ENCODE measurements at regions not wholly inside any gene's neighbourhood (a gene's known extent, or its start where the extent isn't known, plus 50 kb on each side); places are given as distances from the start of the nearest gene placed in this dataset.
"Not testable (repeated sequence)": the region's sequence is repeated elsewhere in the genome, so short reads cannot be mapped to it uniquely, and the experiment has no call there.

GRCh38 chr3:161694682-161695564 is 198.3 kb downstream of the OTOL1 start:
- Histone ChIP-seq H3K4me3 (no peak overlapping the region), H3K36me3 (no peaks in the 10 kb centered on the region), H3K27ac (no peak overlapping the region), H3K27me3 (no peaks in the 10 kb centered on the region), H3K9me3 (no peaks in the 10 kb centered on the region), H3K4me1 (no peaks in the 10 kb centered on the region)
- 71 to 78% (median 75%) methylated on average over 5 of the region's 5 CpGs for WGBS, 5 donors
- DNase-seq = no peak
- TF ChIP-seq CTCF (IDR thresholded peaks at IDR 0.05) = no peak
- TF ChIP-seq POLR2A (IDR thresholded peaks at IDR 0.05) = no peak
- no peak for TF ChIP-seq EP300 (IDR thresholded peaks at IDR 0.05)
- no peak for TF ChIP-seq POLR2AphosphoS5 (IDR thresholded peaks at IDR 0.05)
- intact Hi-C loops (cut with DNase I; ENCODE audit: low total_unique reads) = no loop called here

DNA sequence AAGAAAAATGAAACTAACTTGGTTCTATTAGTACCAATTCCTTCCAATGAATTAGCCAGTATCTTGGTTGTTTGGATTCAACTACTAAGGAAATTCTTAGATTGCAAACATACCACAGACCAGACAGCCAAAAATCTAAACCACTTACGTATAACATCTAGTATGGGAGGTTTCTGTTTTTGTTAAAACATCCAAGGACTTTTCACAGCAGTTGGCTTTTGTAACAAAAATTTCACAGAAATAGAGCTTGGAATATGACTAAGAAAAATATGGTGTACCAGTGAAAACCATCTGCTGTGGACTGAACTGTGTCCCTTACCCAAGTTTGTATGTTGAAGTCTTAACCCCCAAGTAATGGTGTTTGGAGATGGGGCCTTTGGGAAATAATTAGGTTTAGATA is 199.2 kb downstream of the OTOL1 start:
- no peak for DNase-seq
- Histone ChIP-seq H3K27ac (no peak overlapping the region), H3K4me1 (no peaks in the 10 kb centered on the region), H3K27me3 (no peaks in the 10 kb centered on the region), H3K36me3 (no peaks in the 10 kb centered on the region), H3K4me3 (no peak overlapping the region), H3K9me3 (no peaks in the 10 kb centered on the region)
- 70 to 87% (median 84%) methylated on average over 1 of the region's 1 CpG for WGBS, 5 donors
- intact Hi-C loops (cut with DNase I; ENCODE audit: low total_unique reads) = no loop called here
- no peak for TF ChIP-seq CTCF (IDR thresholded peaks at IDR 0.05)
- no peak for TF ChIP-seq POLR2AphosphoS5 (IDR thresholded peaks at IDR 0.05)
- no peak for TF ChIP-seq EP300 (IDR thresholded peaks at IDR 0.05)
- no peak for TF ChIP-seq POLR2A (IDR thresholded peaks at IDR 0.05)

GRCh38 chr3:161700998-161701397 is 204.4 kb downstream of the OTOL1 start:
- no peaks in the 10 kb centered on the region for H3K9me3 ChIP-seq
- no peak overlapping the region for H3K4me3 ChIP-seq
- no peaks in the 10 kb centered on the region for H3K36me3 ChIP-seq
- 37 to 70% (median 46%) methylated on average over 2 of the region's 2 CpGs for WGBS, 5 donors
- H3K27me3 ChIP-seq = no peaks in the 10 kb centered on the region
- H3K27ac ChIP-seq = no peak overlapping the region
- no peak for DNase-seq
- no peaks in the 10 kb centered on the region for H3K4me1 ChIP-seq
- TF ChIP-seq POLR2AphosphoS5 (IDR thresholded peaks at IDR 0.05) = no peak
- TF ChIP-seq CTCF (IDR thresholded peaks at IDR 0.05) = no peak
- TF ChIP-seq EP300 (IDR thresholded peaks at IDR 0.05) = no peak
- no peak for TF ChIP-seq POLR2A (IDR thresholded peaks at IDR 0.05)
- intact Hi-C loops (cut with DNase I; ENCODE audit: low total_unique reads) = no loop called here

DNA sequence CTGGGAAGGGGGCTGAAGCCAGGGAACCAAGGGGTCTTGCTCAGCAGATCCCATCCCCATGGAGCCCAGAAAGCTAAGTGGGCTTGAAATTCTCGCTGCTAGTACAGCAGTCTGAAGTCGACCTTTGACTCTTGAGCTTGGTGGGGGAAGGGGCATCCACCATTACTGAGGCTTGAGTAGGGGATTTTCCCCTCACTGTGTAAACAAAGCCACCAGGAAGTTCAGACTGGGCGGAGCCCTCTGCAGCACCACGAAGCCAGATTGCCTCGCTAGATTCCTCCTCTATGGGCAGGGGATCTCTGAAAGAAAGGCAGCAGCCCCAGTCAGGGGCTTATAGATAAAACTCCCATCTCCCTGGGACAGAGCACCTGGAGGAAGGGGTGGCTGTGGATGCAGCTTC is 210.6 kb downstream of the OTOL1 start:
- H3K9me3 ChIP-seq = peaks cover 0 to 17% (median 2%) of the 10 kb centered on the region in 4 donors
- DNase-seq; H3K27ac ChIP-seq; H3K4me3 ChIP-seq; H3K36me3 ChIP-seq; H3K27me3 ChIP-seq; intact Hi-C loops (cut with DNase I; ENCODE audit: low total_unique reads); H3K4me1 ChIP-seq: not testable (repeated sequence)
- WGBS, 5 donors = 43 to 56% (median 53%) methylated on average over 2 to 5 of the region's 5 CpGs

DNA sequence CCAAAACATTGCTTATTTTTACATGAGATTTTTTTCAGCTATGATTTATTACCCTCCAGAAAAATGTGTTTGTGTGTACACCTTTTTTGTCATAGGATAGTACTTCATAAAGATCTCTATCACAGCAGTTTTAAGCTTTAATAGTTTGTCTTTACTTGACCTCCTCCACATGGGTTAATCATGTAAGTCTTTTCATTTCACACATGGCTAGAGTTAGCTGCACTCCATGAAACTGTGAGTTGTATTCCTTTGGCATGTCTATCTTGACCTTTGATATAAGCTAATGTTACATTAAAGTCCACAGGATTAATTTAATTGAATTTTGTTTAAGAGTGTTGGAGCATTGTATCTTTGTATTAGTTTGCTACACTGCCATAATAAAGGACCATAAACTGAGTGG is 217.1 kb downstream of the OTOL1 start:
- H3K9me3 ChIP-seq = peaks cover 0 to 5% (median 0%) of the 10 kb centered on the region in 4 donors
- no peak for DNase-seq
- intact Hi-C loops (cut with DNase I; ENCODE audit: low total_unique reads) = no loop called here
- TF ChIP-seq POLR2AphosphoS5 (IDR thresholded peaks at IDR 0.05) = no peak
- TF ChIP-seq CTCF (IDR thresholded peaks at IDR 0.05) = no peak
- no peak for TF ChIP-seq POLR2A (IDR thresholded peaks at IDR 0.05)
- TF ChIP-seq EP300 (IDR thresholded peaks at IDR 0.05) = no peak
- H3K4me3 ChIP-seq = no peak overlapping the region
- H3K27ac ChIP-seq = no peak overlapping the region
- H3K27me3 ChIP-seq = no peaks in the 10 kb centered on the region
- no peaks in the 10 kb centered on the region for H3K4me1 ChIP-seq
- no peaks in the 10 kb centered on the region for H3K36me3 ChIP-seq
